ENCODE measurements at regions not wholly inside any gene's neighbourhood (a gene's known extent, or its start where the extent isn't known, plus 50 kb on each side); places are given as distances from the start of the nearest gene placed in this dataset.
A peak's percentile ranks its signal among the peaks of the same experiment; 100 is the strongest.
"Not testable (repeated sequence)": the region's sequence is repeated elsewhere in the genome, so short reads cannot be mapped to it uniquely, and the experiment has no call there.

GRCh38 chr12:25382311-25383106, 131.8 kb upstream of the KRAS start:
- DNase-seq, result peak; percentile 20

GRCh38 chr12:25377469-25378177, 126.9 kb upstream of the KRAS start:
- DNase-seq, result peak; percentile 25

DNA sequence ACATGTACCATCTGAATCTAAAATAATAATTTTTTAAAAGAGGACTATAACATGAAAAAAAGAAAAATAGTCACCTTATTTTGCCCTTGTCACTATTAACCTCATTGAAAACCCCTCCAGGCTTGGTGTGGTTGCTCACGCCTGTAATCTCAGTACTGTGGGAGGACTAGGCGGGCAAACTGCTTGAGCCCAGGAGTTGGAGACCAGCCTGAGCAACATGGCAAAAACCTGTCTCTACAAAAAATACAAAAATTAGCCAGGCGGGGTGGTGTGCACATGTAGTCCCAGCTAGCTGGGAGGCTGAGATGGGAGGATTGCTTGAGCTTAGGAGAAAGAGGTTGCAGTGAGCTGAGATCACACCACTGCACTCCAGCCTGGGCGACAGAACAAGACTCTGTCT, 126.3 kb upstream of the KRAS start:
- no peak for DNase-seq

GRCh38 chr12:25376407-25376806, 125.7 kb upstream of the KRAS start:
- peak; percentile 19 for DNase-seq

DNA sequence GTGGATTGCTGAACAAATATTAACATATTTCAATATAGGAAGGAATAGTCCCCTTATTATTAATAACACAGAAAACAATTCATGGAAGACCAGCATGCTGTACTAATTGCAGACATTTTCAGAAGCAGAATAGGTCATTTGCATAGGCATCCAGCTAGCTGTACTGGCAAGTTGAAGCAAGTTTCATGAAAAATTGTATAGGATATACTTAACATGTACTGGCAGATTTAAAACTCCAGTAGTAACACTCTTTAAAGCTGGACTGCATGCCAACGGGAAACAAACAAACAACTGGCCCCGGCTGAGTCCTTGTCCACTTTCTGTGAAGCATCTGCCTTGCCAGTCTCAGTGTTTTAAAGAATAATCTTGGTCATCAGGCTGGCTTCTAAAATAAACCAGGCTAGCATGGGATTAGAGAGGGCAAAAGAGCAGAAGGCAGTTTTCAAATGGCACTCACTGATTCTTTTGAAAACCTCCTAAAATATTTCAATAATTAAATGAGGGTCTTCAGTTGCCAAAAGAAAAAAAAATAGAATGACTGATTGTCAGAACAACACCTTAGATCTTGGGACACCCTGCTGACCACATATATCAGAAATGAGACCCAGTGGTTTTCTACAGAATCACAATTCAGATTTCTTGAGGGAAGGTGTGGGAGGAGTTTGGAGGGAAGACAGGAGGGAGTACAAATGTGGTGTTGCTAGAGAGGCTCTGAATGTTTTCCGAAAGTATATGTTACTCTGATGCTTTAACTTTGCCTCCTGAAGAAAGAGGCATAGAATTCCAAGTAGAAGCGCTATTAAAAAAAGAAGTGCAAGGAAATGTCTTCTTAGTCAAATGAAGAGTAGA, 122.5 kb upstream of the KRAS start:
- no peak for DNase-seq

DNA sequence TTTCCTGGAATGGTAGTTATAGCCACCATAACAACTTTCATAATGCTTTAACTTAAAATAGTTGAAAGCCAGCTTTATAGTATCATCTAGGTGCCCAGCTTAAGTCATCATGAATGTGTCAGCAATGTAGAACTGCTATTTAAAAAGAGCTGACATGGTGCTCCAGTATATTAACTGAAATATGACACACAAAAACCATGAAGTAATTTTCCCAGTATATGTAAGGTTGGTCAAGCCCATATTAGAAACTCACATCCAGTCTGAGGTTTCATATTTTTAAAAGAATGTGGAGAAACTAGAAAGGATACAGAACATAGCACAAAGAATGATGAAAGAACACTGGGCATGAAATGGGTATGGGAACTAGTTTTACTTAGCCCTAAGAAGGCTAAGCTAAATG, 121.3 kb upstream of the KRAS start:
- no peak for DNase-seq

DNA sequence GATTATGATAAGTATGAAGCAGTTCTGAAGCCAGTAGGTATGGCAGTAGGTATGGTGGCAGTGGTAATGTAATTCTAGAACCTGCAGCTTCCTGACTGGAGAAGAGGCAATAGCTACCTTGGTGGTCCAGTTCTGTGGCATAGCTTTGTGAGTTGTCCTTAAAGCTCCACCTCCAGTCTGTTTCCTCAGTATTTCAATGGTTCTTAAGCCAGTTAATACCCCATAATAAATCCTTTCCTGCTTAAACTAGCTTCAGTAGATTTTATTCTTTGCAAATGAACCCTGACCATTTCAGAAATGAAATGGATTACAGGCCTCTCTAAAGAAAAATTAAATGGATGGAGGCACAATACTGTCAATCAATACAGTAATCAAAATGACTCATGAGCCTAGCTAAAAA, 117.8 kb upstream of the KRAS start:
- DNase-seq, result no peak

DNA sequence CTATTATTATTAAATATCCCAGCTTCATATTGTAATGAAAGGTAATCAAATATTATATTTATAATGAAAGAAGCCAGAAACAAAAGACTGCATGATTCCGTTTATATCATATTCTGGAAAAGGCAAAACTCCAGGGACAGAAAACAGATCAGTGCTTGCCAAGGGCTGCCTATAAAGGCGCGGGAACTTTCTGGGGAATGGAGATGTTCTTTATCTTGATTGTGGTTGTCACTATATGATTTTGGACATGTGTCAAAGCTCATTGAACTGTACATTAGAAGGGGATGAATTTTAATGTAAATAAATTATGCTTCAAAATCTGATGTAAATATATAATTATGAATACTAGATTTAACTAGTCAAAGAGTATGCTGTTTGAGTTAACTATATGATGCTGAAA, 115.4 kb upstream of the KRAS start:
- DNase-seq, result no peak

DNA sequence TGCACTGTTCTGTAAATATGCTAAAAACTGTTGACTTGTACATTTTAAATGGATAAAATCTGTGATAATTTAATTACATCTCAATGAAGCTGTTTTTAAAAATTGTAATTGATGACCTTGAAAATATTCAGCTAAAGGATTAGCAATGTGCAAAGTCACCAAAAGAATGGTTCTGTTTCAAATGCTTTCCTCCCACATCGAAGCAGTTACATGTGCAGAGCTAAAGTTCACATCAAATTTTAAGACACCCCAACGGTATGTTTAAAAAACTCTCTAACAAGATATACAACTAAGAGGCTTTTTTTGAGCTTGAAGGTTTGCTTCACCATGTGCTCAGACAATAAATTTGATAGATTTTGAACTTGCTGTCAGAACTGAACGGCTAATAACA, 114.6 kb upstream of the KRAS start:
- DNase-seq, result no peak

- no peak for DNase-seq
These were observed 114.0 kb upstream of the KRAS start for GRCh38 chr12:25364529-25365339.

DNA sequence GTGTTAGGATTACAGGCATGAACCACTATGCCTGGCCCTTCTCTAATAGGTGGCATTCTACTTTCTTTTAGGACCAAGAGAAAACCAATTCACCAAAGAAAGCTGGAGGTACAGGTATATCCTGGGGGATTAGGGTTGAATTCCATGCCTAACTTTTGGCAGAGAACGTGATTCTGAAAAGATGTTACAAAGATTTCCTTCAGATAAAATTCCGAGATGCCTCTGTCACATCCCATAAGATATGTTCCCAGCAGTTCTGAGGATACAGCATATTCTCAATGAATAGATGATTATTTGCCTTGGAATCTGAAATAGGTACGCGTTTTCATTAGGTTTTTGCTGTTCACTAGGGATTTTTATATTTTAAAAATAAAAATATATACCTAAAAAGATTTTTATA, 111.9 kb upstream of the KRAS start:
- DNase-seq, result no peak

DNA sequence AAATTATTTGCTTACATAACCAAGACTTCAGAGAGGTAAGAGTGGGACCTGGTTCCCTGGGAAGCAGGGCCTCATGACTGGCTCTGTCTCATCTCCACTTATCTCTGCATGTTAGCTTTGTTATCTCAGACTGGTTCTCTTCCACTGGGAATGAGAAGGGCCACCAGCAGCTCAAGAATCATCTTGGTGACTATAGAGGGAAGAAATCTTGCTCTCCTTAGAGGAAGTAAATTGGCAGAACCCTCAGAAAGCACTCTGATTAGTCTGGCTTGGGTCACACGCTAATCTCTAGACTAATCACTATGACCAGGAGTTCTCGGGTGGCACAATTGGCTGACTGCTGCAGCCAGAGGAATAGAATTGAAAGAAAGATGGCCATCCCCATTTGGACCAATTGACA, 110.8 kb upstream of the KRAS start:
- DNase-seq, result no peak

- no peak for DNase-seq
These were observed 106.9 kb upstream of the KRAS start for GRCh38 chr12:25357595-25357994.

DNA sequence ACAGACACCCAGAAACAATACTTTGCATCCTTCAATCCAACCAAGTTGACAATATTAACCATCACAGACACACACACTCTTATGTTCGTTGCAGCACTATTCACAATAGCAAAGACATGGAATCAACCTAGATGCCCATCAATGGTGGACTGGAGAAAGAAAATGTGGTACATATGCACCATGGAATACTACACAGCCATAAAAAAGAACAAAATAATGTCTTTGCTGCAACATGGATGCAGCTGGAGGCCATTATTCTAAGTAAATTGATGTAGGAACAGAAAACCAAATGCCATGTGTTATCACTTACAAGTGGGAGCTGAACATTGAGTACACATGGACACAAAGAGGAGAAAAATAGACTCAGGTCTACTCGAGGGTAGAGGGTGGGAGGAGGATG, 102.2 kb upstream of the KRAS start:
- not testable (repeated sequence) for DNase-seq

DNA sequence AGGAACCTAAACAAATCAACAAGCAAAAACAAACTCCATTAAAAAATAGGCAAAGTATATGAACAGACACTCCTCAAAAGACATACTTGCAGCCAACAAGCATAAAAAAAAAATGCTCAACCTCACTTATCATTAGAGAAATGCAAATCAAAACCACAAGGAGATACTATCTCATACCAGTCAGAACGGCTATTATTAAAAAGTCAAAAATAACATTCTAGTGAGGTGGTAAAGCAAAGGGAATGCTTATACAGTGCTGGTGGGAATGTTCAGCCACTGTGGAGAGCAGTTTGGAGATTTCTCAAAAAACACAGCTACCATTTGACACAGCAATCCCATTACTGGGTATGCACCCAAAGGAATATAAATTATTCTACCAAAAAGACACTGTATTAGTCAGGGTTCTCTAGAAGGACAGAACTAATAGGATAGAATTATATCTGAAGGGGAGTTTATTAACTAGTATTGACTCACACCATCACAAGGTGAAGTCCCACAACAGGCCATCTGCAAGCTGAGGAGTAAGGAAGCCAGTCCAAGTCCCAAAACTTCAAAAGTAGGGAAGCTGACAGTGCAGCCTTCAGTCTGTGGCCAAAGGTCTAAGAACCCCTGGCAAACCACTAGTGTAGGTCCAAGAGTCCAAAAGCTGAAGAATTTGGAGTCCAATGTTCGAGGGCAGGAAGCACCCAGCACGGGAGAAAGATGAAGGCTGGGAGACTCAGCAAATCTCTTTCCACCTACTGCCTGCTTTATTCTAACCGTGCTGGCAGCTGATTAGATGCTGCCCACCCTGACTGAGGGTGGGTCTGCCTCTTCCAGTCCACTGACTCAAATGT, 101.6 kb upstream of the KRAS start:
- DNase-seq, result peak; percentile 21

DNA sequence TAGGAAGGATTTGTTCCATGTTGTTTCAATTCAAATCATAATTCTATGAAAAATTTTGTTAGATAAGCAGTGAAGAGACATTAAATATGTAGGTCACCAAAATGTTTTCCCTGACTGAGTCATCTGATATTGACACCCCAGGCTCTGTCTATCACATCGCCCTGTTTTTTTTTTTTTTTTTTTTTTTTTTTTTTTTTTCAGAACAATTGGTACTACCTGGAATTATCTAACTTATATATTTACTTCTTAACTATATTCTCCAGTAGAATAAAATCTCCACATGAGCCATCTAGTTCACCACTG, 97.8 kb upstream of the KRAS start:
- DNase-seq, result no peak

GRCh38 chr12:25347716-25348592, 97.2 kb upstream of the KRAS start:
- peak; percentile 60 for DNase-seq

GRCh38 chr12:25341877-25342276, 91.1 kb upstream of the KRAS start:
- DNase-seq, result not testable (repeated sequence)

- no peak for DNase-seq
These were observed 87.2 kb upstream of the KRAS start for GRCh38 chr12:25337916-25338315.

- no peak for DNase-seq
These were observed 81.4 kb upstream of the KRAS start for GRCh38 chr12:25332143-25332542.

Measured in hematopoietic multipotent progenitor cell treated with erythropoietin and hydrocortisone succinate and interleukin-3 and kit ligand, for 4 days (in vitro differentiated cells).